HEK293 (cell line): ENCODE measurements at regions not wholly inside any gene's neighbourhood (a gene's known extent, or its start where the extent isn't known, plus 50 kb on each side); places are given as distances from the start of the nearest gene placed in this dataset.
"Not testable (repeated sequence)": the region's sequence is repeated elsewhere in the genome, so short reads cannot be mapped to it uniquely, and the experiment has no call there.

Experiments used
- CTCF ChIA-PET: fragments of 350-600 bp; formaldehyde crosslinking; extraction: SDS; loops from one replicate; lab custom pipeline; 2021; ENCODE audit warnings: antibody characterized with exemption; lab: Yijun Ruan, JAX
- POLR2A ChIA-PET: fragments of 300-600 bp; formaldehyde crosslinking; extraction: SDS; loops from one replicate; lab custom pipeline; 2020; ENCODE audit warnings: antibody characterized with exemption, inconsistent platforms; lab: Yijun Ruan, JAX
- H3K27ac ChIP-seq: fragments of 200-500 bp; sonication (Bioruptor generic); 2 replicates; pipeline ENCODE4 v1.5.1; 2014; ENCODE audit warnings: low read depth, low read length, control low read depth, inconsistent platforms; ENCODE audit errors: extremely low read depth
- H3K36me3 ChIP-seq, 2 experiments: fragments of 200-500 bp in 1 of 2; sonication (Bioruptor generic) in 1 of 2; 1 replicate in 1 of 2; 2 replicates in 1 of 2; pipeline ENCODE4 v1.5.1; 2014 to 2017; ENCODE audit warnings: inconsistent platforms in 2 of 2, low read length in 2 of 2; ENCODE audit not compliant: control insufficient read depth in 2 of 2, insufficient read depth in 1 of 2
- H3K4me1 ChIP-seq: fragments of 200-500 bp; sonication (Bioruptor generic); 2 replicates; pipeline ENCODE4 v1.5.1; 2014; ENCODE audit warnings: mild to moderate bottlenecking, low read length, inconsistent platforms; ENCODE audit not compliant: control insufficient read depth, insufficient read depth
- H3K4me3 ChIP-seq: 2 replicates; pipeline ENCODE4 v1.5.1; 2011; ENCODE audit warnings: low read depth, mild to moderate bottlenecking, control low read depth, low read length, moderate library complexity
- H3K9me3 ChIP-seq: fragments of 200-500 bp; sonication (Bioruptor generic); 2 replicates; pipeline ENCODE4 v1.5.1; 2014; ENCODE audit warnings: low read depth, low read length, inconsistent platforms; ENCODE audit not compliant: control insufficient read depth, insufficient read depth
- BCL6B ChIP-seq: fragments of 450-650 bp; formaldehyde crosslinking; IDR thresholded peaks from 2 replicates; pipeline ENCODE4 v1.5.1; 2017; ENCODE audit warnings: missing biosample characterization, missing genetic modification characterization
- KLF9 ChIP-seq: fragments of 450-650 bp; formaldehyde crosslinking; IDR thresholded peaks from 2 replicates; pipeline ENCODE4 v1.5.1; 2016; ENCODE audit warnings: missing biosample characterization, missing genetic modification characterization, low read depth
- MEIS1 ChIP-seq: sonication (generic); formaldehyde crosslinking; IDR thresholded peaks from 2 replicates; pipeline ENCODE4 v1.8.1; 2022; ENCODE audit warnings: missing genetic modification reagents, mild to moderate bottlenecking, borderline replicate concordance
- MYNN ChIP-seq: fragments of 450-650 bp; formaldehyde crosslinking; IDR thresholded peaks from 2 replicates; pipeline ENCODE4 v1.5.1; 2016; ENCODE audit warnings: missing biosample characterization, missing genetic modification characterization, borderline replicate concordance
- PRDM6 ChIP-seq: fragments of 450-650 bp; formaldehyde crosslinking; IDR thresholded peaks from 2 replicates; pipeline ENCODE4 v1.5.1; 2017; ENCODE audit warnings: missing biosample characterization, missing genetic modification characterization
- ZBTB44 ChIP-seq: fragments of 450-650 bp; IDR thresholded peaks from 2 replicates; pipeline ENCODE4 v1.5.1; 2018; ENCODE audit warnings: missing biosample characterization, mild to moderate bottlenecking, missing genetic modification characterization
- ZBTB6 ChIP-seq: fragments of 450-650 bp; formaldehyde crosslinking; IDR thresholded peaks from 2 replicates; pipeline ENCODE4 v1.5.1; 2017; ENCODE audit warnings: missing biosample characterization, missing genetic modification characterization
- ZFHX2 ChIP-seq: fragments of 450-650 bp; formaldehyde crosslinking; conservative IDR thresholded peaks from 2 replicates; pipeline ENCODE4 v1.5.1; 2016; ENCODE audit warnings: missing biosample characterization, missing genetic modification characterization
- ZFP41 ChIP-seq: fragments of 450-650 bp; formaldehyde crosslinking; IDR thresholded peaks from 2 replicates; pipeline ENCODE4 v1.5.1; 2016; ENCODE audit warnings: missing biosample characterization, missing genetic modification characterization, borderline replicate concordance
- ZIC2 ChIP-seq: fragments of 450-650 bp; formaldehyde crosslinking; IDR thresholded peaks from 2 replicates; pipeline ENCODE4 v1.5.1; 2016; ENCODE audit warnings: missing biosample characterization, missing genetic modification characterization
- ZNF146 ChIP-seq: fragments of 450-650 bp; formaldehyde crosslinking; IDR thresholded peaks from 2 replicates; pipeline ENCODE4 v1.5.1; 2016; ENCODE audit warnings: missing biosample characterization, missing genetic modification characterization
- ZNF24 ChIP-seq: fragments of 450-650 bp; formaldehyde crosslinking; IDR thresholded peaks from 2 replicates; pipeline ENCODE4 v1.5.1; 2016; ENCODE audit warnings: missing biosample characterization, missing genetic modification characterization
- ZNF350 ChIP-seq: fragments of 450-650 bp; formaldehyde crosslinking; IDR thresholded peaks from 2 replicates; pipeline ENCODE4 v1.5.0; 2017; ENCODE audit warnings: missing biosample characterization, mild to moderate bottlenecking, missing genetic modification characterization
- ZNF449 ChIP-seq: fragments of 450-650 bp; formaldehyde crosslinking; IDR thresholded peaks from 2 replicates; pipeline ENCODE4 v1.5.1; 2017; ENCODE audit warnings: missing biosample characterization, mild to moderate bottlenecking, missing genetic modification characterization, moderate library complexity
- ZNF529 ChIP-seq: fragments of 450-650 bp; formaldehyde crosslinking; IDR thresholded peaks from 2 replicates; pipeline ENCODE4 v1.5.1; 2017; ENCODE audit warnings: missing genetic modification characterization, missing biosample characterization; ENCODE audit not compliant: insufficient replicate concordance
- ZNF548 ChIP-seq: fragments of 450-650 bp; formaldehyde crosslinking; IDR thresholded peaks from 2 replicates; pipeline ENCODE4 v1.5.1; 2016; ENCODE audit warnings: missing biosample characterization, missing genetic modification characterization
- ZNF707 ChIP-seq: fragments of 450-650 bp; formaldehyde crosslinking; IDR thresholded peaks from 2 replicates; pipeline ENCODE4 v1.5.1; 2016; ENCODE audit warnings: missing biosample characterization, missing genetic modification characterization
- ZNF837 ChIP-seq: fragments of 450-650 bp; formaldehyde crosslinking; IDR thresholded peaks from 2 replicates; pipeline ENCODE4 v1.5.1; 2016; ENCODE audit warnings: missing biosample characterization, missing genetic modification characterization
- TF ChIP-seq, protein P1 (sequence below): fragments of 450-650 bp; formaldehyde crosslinking; optimal IDR thresholded peaks from 2 replicates; pipeline ENCODE3; 2016; ENCODE audit warnings: missing biosample characterization, mild to moderate bottlenecking, missing genetic modification characterization

DNA sequence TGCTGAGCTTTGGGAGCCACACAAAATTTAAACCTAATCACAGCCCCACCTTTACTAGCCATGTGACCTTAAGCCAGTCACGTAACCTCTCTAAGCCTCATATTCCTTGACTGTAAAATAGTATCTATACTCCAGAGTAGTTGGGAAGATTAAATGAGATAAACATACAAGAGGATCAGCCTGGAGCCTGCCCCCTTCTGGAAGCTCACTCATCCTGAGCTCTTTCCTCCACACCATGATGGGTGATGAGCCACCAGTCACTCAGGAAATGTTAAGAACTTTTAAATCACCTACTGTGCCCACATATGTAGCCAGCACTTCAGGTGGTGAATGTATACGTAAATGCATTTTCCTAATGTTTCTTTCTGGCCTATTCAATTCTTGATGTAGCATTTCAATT, 195.9 kb upstream of the DDX18 start (continued):
- TF ChIP-seq ZNF24 (tag by site-specific recombination): no peak
- no peak for TF ChIP-seq ZNF146 (tag by site-specific recombination)
- TF ChIP-seq ZNF548 (tag by site-specific recombination): no peak
- no peak for TF ChIP-seq ZFHX2 (tag by site-specific recombination)
- TF ChIP-seq KLF9: no peak

DNA sequence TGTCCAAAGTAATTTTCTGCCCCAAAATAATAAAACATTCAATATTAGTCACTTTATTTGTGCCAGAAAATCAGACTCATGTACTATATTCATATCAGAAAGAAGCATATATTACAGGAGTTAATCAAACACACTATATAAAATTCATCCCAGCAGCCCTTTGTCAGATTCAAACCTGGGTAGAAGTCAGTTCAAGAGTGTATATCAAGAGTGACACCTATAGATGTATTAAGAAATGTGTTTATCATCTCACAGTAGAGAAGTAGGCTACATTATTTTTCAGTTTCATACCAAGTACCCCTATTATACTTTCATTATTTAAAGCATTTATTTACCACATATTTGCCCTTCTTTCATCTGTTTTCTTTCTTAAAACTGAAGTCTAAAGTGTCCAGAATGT, 193.2 kb upstream of the DDX18 start:
- Histone ChIP-seq H3K9me3 (no peaks in the 10 kb centered on the region), H3K4me3 (no peak overlapping the region), H3K36me3 (no peaks in the 10 kb centered on the region), H3K4me1 (no peaks in the 10 kb centered on the region), H3K27ac (no peak overlapping the region)
- TF ChIP-seq ZNF548 (tag by site-specific recombination) (no peak), MEIS1 (no peak), ZNF529 (tag by site-specific recombination) (no peak), ZNF350 (no peak), PRDM6 (no peak), ZNF707 (no peak), ZNF449 (tag by site-specific recombination) (no peak), ZFP41 (tag by site-specific recombination) (no peak), BCL6B (tag by site-specific recombination) (no peak), ZBTB44 (tag by site-specific recombination) (no peak), ZBTB6 (tag by site-specific recombination) (no peak), ZIC2 (tag by site-specific recombination) (no peak), MYNN (tag by site-specific recombination) (no peak), ZNF837 (tag by site-specific recombination) (no peak)
- TF ChIP-seq, protein P1, sequence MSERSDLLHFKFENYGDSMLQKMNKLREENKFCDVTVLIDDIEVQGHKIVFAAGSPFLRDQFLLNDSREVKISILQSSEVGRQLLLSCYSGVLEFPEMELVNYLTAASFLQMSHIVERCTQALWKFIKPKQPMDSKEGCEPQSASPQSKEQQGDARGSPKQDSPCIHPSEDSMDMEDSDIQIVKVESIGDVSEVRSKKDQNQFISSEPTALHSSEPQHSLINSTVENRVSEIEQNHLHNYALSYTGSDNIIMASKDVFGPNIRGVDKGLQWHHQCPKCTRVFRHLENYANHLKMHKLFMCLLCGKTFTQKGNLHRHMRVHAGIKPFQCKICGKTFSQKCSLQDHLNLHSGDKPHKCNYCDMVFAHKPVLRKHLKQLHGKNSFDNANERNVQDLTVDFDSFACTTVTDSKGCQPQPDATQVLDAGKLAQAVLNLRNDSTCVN (tag by site-specific recombination): no peak
- ChIA-PET POLR2A (no interaction called here), CTCF (interaction anchor here (0.7 kb wide), 1 partner anchor 58 kb away, joined by 3 read pairs; no protein-coding TSS in a partner anchor)

- H3K4me3 ChIP-seq, CTCF ChIA-PET, H3K36me3 ChIP-seq, POLR2A ChIA-PET, H3K4me1 ChIP-seq, H3K9me3 ChIP-seq, H3K27ac ChIP-seq: not testable (repeated sequence)
Measured at GRCh38 chr2:117623175-117623574, 191.3 kb upstream of the DDX18 start.
